NCI-H2196 (cell line): ENCODE measurements at regions not wholly inside any gene's neighbourhood (a gene's known extent, or its start where the extent isn't known, plus 50 kb on each side); places are given as distances from the start of the nearest gene placed in this dataset.

Source experiments
- DNase-seq: peaks from one replicate; lab custom pipeline; 2025; ENCODE audit not compliant: unreplicated experiment; lab: John Stamatoyannopoulos, UW

- no peak for DNase-seq
These were observed 143.0 kb upstream of the AJAP1 start for GRCh38 chr1:4511374-4511773.

GRCh38 chr1:4512636-4513035, 141.8 kb upstream of the AJAP1 start:
- DNase-seq = no peak

DNA sequence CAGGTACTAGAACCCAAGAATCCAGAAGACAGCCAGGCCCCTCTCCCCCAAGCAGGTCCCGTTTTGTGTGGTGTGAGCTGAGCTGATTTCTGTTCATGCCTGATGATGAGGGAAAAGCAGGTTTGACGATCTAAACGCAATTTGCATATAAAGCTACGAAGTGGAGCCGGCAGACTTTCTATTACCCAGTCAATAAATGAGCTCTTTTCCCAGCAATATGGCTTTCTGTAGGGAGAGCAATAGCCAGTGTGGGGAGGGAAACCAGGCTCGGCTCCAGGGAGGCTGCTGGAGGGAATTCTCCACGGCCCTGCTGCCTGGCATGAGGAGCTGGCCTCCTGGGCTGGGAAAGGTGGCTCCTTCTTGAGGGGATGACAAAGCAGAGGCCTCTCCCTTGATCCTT, 140.7 kb upstream of the AJAP1 start:
- DNase-seq = no peak

DNA sequence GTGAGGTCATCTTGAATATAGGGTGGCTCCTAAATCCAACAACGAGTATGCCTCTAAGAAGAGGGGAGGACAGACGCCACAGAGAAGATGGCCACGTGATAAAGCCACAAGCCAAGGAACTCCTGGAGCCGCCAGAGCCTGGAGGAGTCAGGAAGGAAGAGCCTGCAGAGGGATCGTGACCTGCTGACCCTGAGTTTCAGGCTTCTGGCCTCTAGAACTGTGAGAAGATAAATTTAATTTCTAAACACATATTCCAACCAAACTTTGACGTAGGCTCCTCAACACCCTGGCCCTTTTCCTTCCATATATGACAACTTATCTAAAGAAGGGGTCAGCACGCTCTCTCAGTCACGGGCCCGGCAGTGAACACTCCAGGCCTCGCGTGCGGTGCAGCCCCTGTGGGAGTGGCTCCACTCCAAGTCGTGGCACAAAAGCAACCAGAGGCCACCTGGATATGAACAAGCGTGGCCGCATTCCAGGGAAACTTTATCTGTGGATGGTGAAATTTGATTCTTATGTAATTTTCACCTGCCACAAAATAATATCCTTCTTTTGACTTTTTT, 138.6 kb upstream of the AJAP1 start:
- DNase-seq = no peak

DNA sequence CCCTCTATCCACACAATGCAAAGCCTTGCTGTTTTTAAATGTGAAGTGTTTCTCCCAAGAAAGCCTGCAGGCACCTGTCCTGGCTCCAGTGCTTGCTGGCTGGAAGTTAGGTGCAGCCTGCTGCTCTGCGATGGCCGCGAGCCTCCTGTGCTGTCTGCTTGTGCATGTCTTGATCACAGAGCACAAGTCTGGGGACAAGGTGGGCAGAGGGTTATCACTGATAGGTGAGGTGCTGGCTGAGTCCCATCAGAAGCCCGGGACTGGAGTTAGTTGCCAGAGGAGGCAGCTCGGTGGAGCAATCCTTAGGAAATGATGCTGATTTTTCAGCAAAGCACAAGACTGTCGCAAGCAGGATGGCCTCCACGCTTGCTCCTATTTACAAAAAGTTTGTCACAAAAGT, 137.8 kb upstream of the AJAP1 start:
- no peak for DNase-seq

GRCh38 chr1:4517186-4517954, 137.0 kb upstream of the AJAP1 start:
- no peak for DNase-seq

GRCh38 chr1:4518621-4519020, 135.8 kb upstream of the AJAP1 start:
- no peak for DNase-seq

- no peak for DNase-seq
These were observed 134.5 kb upstream of the AJAP1 start for GRCh38 chr1:4519954-4520353.

DNA sequence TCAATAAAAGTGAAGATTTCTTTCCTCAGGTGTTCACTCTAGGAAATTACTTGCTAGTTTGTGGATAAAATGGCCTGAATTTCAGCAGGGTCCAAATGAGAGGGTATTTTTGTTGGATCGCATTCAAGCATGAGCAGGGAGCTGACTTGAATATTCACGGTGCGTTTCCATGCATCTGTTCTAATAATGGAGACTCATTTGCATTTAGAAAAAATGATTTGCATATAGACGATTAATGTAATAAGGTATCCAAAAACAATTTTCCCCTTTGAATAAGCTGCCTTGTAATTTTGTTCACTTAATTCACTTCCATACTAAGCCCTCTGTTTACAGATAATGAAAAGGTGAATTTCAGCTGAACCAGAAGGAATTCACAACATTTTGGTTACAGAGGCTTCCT, 130.9 kb upstream of the AJAP1 start:
- DNase-seq = no peak

- DNase-seq = no peak
These were observed 127.7 kb upstream of the AJAP1 start for GRCh38 chr1:4526747-4527146.

GRCh38 chr1:4527819-4528218, 126.6 kb upstream of the AJAP1 start:
- peak; percentile 76 for DNase-seq

GRCh38 chr1:4528590-4528989, 125.8 kb upstream of the AJAP1 start:
- DNase-seq = no peak

DNA sequence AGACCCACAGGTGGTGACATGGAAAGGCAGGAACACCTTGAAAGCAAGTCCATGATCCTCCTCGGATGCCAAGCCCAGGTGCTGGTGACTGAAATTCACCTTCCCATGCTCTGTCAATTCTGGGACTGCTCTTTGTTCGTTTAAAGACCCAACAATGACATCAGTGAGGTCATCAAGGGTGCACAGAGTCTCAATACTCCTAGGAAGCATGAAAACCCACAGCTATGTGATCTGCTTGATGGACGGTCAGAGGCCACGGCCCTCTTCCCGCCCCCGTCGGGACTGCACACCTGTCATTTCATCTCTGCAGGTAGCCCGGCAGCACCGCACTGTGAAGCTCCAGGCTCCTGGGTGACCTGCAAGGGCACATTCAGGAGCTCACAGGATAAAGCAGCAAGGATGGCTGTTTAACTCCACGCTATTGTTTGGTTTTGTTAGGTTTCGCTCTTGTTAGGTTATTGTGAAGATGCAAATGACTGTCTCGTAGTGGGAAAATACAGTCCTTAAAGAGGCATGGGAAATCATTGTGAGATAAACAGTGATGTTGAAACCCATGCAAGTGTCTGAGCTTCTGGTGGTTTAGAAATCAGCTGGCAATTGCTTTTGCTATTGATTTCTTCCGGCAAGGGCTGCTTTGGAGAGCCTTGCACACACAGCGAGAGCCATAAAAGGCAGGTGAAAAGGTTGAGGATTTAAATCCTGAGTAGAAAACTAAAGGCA, 124.8 kb upstream of the AJAP1 start:
- DNase-seq = no peak

GRCh38 chr1:4530166-4530785, 124.1 kb upstream of the AJAP1 start:
- DNase-seq = no peak

DNA sequence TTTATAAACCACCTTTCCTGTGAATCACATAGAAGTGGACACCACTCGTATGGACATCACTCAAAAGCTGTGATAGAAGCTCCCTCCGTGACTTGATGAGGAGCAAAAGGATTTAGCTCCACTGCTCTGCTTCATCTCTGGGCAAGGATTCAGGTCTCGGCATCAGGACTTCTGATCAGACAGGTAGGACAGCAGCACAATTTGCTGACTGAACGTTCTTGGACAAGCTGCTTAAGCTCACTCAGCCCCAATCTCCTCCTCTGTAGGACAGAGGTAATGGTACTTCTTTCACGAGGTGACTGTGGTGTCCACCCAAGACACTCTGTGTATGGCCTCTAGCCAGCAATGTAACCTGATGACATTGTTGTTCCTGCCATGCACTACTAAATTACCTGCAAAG, 122.6 kb upstream of the AJAP1 start:
- no peak for DNase-seq

DNA sequence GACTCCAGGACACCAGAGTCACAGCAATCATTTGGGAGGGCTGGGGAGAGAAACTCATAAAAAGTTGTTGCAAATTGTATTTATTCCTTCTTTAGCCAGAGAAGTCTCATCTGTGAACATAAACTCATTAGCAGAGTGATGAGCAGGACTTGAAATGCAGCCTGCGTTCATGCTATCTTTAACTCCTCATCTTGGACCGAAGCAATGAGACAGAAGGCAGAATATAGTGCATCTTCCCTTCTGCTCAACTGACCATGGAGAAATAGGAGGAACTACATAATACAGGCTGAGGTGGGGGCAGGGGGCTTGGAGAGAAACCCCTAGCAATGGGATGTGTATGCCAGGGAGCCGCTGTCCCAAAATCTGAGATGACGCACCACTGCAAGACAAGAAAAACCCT, 121.8 kb upstream of the AJAP1 start:
- no peak for DNase-seq

DNA sequence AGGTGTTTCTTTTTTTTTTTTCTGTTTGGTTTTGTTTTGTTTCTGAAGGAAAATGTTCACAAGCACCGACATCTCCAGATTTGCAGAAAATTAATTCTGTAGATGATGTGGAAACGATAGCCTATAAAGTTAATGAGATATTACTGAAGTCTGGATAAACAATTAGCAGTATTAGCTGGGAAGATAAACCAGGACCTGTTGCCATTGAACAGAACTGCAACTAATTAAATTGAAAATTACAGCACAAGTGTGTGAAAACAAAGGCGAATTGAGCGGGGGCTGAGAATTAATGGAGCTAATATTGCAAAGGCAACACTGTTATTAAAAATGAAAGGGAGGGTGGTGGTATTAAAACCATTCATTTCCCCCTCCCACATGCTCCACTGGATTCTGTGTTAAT, 107.5 kb upstream of the AJAP1 start:
- no peak for DNase-seq

DNA sequence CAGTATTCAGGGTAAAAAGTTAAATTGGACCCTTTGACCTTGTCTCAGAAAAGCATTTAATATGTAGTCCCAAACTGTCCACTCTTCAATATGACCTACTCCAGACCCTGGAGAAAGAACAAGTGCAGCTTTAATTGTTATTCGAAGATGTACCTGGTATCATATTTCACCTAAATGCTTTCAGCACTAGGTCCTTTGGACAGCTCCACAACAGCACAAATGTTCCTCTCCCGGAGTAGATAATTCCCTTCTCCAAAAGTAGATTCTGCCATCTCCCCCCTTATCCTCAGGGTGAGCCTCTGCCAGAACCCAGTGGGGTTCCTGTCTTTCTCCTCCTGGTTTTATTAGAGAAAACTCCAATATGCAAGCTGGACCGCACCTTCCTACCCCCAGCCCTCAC, 104.5 kb upstream of the AJAP1 start:
- DNase-seq = no peak

GRCh38 chr1:4550941-4551340, 103.5 kb upstream of the AJAP1 start:
- DNase-seq = no peak

GRCh38 chr1:4551706-4552105, 102.7 kb upstream of the AJAP1 start:
- DNase-seq = no peak

- no peak for DNase-seq
These were observed 100.6 kb upstream of the AJAP1 start for GRCh38 chr1:4553761-4554160.

DNA sequence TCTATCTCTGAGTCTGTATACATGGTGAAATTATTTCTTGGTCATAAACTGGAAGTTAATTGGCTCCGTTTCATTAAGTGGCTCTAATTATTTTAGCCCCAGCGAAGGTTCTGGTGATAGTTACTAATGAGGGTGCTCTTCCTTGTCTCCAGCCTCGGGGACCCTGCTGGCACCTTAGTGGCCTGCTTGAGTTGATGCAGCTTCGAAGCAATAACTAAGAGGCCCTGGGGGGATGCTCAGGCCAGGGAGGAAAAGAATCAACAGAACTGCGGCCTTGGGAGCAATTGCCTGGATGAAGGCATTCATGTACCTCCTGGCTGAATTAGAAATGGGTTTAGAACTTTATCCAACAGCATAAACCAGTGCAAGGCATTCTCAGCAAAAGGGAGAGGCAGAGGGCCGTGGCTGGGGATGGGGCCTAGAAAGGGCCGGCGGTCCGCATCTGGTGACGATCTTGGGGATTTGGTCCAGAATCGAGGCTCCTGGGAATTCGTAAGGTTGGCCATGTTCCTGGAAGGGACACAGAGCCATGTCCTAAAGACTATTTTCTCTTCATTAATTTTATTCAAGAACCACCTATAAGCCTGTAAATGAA, 100.0 kb upstream of the AJAP1 start:
- DNase-seq = no peak
